GM12878 (cell line): ENCODE measurements at regions not wholly inside any gene's neighbourhood (a gene's known extent, or its start where the extent isn't known, plus 50 kb on each side); places are given as distances from the start of the nearest gene placed in this dataset.

Experiments
- ATAC-seq: fragments of 200-7000 bp; cut with Tn5 transposase; 3 replicates; pipeline ENCODE4 v1.9.1; 2020; ENCODE audit warnings: mild to moderate bottlenecking, moderate library complexity
- BruUV-seq: library from RNA; stranded (reverse); fragments of 400-500 nt; replicated peaks from 2 replicates; lab custom pipeline; 2021; lab: Mats Ljungman, UMichigan
- CTCF ChIA-PET: fragments of 300-600 bp; sonication (Branson Sonifier 250); formaldehyde crosslinking; extraction: SDS; loops from one replicate; lab custom pipeline; 2021; ENCODE audit warnings: inconsistent platforms; lab: Yijun Ruan, JAX
- POLR2A ChIA-PET: fragments of 350-600 bp; formaldehyde crosslinking; extraction: SDS; loops from one replicate; lab custom pipeline; 2021; ENCODE audit warnings: inconsistent platforms; lab: Charles Lee
- RAD21 ChIA-PET: fragments of 300-600 bp; sonication (Branson Sonifier 250); formaldehyde crosslinking; loops from one replicate; lab custom pipeline; 2023; ENCODE audit warnings: antibody characterized with exemption; ENCODE audit not compliant: unreplicated experiment; lab: Charles Lee
- SMC1A ChIA-PET: fragments of 300-600 bp; sonication (Branson Sonifier 250); formaldehyde crosslinking; loops from one replicate; lab custom pipeline; 2023; ENCODE audit not compliant: unreplicated experiment, uncharacterized antibody; lab: Charles Lee
- DNase-seq: peaks from one replicate; pipeline ENCODE4 v3.0.0-alpha.2; 2011; ENCODE audit warnings: low read depth, low spot score
- FAIRE-seq: peaks from 3 replicates; lab custom pipeline; 2011; peaks lifted over from hg19 to GRCh38; lab: Jason Lieb, UNC
- H2AFZ ChIP-seq: 2 replicates; pipeline ENCODE4 v1.6.0; 2011; ENCODE audit warnings: low read depth, low read length, control low read depth; ENCODE audit not compliant: control insufficient read depth
- H3K27ac ChIP-seq: 2 replicates; pipeline ENCODE4 v1.5.1; 2011; ENCODE audit warnings: control low read depth; ENCODE audit not compliant: control insufficient read depth, insufficient read depth
- H3K27me3 ChIP-seq, 2 experiments: replicated peaks in 1 of 2; 2 replicates each; pipeline versions ENCODE4 v1.6.0 to v1.6.1; 2011; ENCODE audit warnings: low read length in 1 of 2; ENCODE audit not compliant: control insufficient read depth in 2 of 2, insufficient read depth in 2 of 2
- H3K36me3 ChIP-seq, 2 experiments: 2 replicates each; pipeline ENCODE4 v1.5.1; 2011; ENCODE audit warnings: low read length in 1 of 2; ENCODE audit not compliant: control insufficient read depth in 2 of 2, insufficient read depth in 2 of 2
- H3K4me1 ChIP-seq: 2 replicates; pipeline ENCODE4 v1.6.1; 2011; ENCODE audit warnings: mild to moderate bottlenecking, low read length, moderate library complexity, mixed read lengths; ENCODE audit not compliant: control insufficient read depth, insufficient read depth
- H3K4me2 ChIP-seq: 2 replicates; pipeline ENCODE4 v1.6.0; 2011; ENCODE audit warnings: control low read depth; ENCODE audit not compliant: control insufficient read depth, insufficient read depth
- H3K4me3 ChIP-seq: fragments of 200-600 bp; sonication (generic); 2 replicates; pipeline ENCODE4 v1.5.1; 2016
- H3K79me2 ChIP-seq: 2 replicates; pipeline ENCODE4 v1.6.0; 2011; ENCODE audit warnings: low read length; ENCODE audit not compliant: control insufficient read depth, insufficient read depth
- H3K9ac ChIP-seq: 2 replicates; pipeline ENCODE4 v1.8.0; 2011; ENCODE audit warnings: low read length, control low read depth, mixed read lengths; ENCODE audit not compliant: control insufficient read depth, insufficient read depth
- H3K9me3 ChIP-seq: replicated peaks from 3 replicates; pipeline ENCODE4 v1.5.1; 2011; ENCODE audit warnings: mild to moderate bottlenecking, low read length; ENCODE audit not compliant: control insufficient read depth, insufficient read depth
- H4K20me1 ChIP-seq: 2 replicates; pipeline ENCODE4 v1.6.0; 2011; ENCODE audit not compliant: control insufficient read depth, insufficient read depth
- ASH2L ChIP-seq: fragments of 300-600, 200-600 bp; sonication (generic); IDR thresholded peaks from 2 replicates; pipeline ENCODE4 v1.6.1; 2017; ENCODE audit warnings: low read depth, mild to moderate bottlenecking, borderline replicate concordance
- CHD2 ChIP-seq: IDR thresholded peaks from 2 replicates; pipeline ENCODE4 v1.6.1; 2011; ENCODE audit warnings: low read depth, low read length, improper control_type of control experiment, borderline replicate concordance
- CREB1 ChIP-seq: IDR thresholded peaks from 2 replicates; pipeline ENCODE4 v1.6.1; 2012; ENCODE audit warnings: low read depth, mild to moderate bottlenecking, inconsistent platforms
- CREM ChIP-seq: IDR thresholded peaks from 2 replicates; pipeline ENCODE4 v1.6.1; 2014; ENCODE audit warnings: antibody characterized with exemption, low read depth
- EED ChIP-seq: sonication (generic); IDR thresholded peaks from 2 replicates; pipeline ENCODE4 v1.6.1; 2016; ENCODE audit warnings: antibody characterized with exemption, low read depth
- EZH2 ChIP-seq: IDR thresholded peaks from 2 replicates; pipeline ENCODE4 v1.6.1; 2012; ENCODE audit warnings: low read depth, mild to moderate bottlenecking, control low read depth, inconsistent platforms, low read length, borderline replicate concordance; ENCODE audit not compliant: control insufficient read depth
- FOXK2 ChIP-seq: fragments of 450-650 bp; IDR thresholded peaks from 2 replicates; pipeline ENCODE4 v1.6.1; 2017; ENCODE audit warnings: mild to moderate bottlenecking, moderate library complexity
- IKZF1 ChIP-seq: fragments of 450-650 bp; conservative IDR thresholded peaks from 2 replicates; pipeline ENCODE4 v1.6.1; 2017; ENCODE audit warnings: antibody characterized with exemption, mild to moderate bottlenecking
- JUND ChIP-seq: IDR thresholded peaks from 2 replicates; pipeline ENCODE4 v1.6.1; 2012; ENCODE audit warnings: low read depth, mild to moderate bottlenecking, low read length, improper control_type of control experiment, moderate library complexity
- KAT2A ChIP-seq: conservative IDR thresholded peaks from 2 replicates; pipeline ENCODE4 v1.6.1; 2011; ENCODE audit warnings: low read depth, low read length; ENCODE audit not compliant: control insufficient read depth
- MEF2A ChIP-seq: IDR thresholded peaks from 2 replicates; pipeline ENCODE4 v1.6.1; 2011; ENCODE audit warnings: low read depth, mild to moderate bottlenecking, low read length, moderate library complexity; ENCODE audit not compliant: insufficient read depth
- NFYA ChIP-seq: IDR thresholded peaks from 2 replicates; pipeline ENCODE4 v1.6.1; 2011; ENCODE audit warnings: low read depth, mild to moderate bottlenecking, low read length, improper control_type of control experiment, borderline replicate concordance
- PAX5 ChIP-seq: IDR thresholded peaks from 2 replicates; pipeline ENCODE4 v1.6.1; 2011; ENCODE audit warnings: low read depth, low read length, borderline replicate concordance
- RAD51 ChIP-seq: fragments of 450-650 bp; IDR thresholded peaks from 2 replicates; pipeline ENCODE4 v1.6.1; 2016; ENCODE audit warnings: moderate library complexity, mild to moderate bottlenecking, inconsistent platforms
- RUNX3 ChIP-seq: IDR thresholded peaks from 2 replicates; pipeline ENCODE4 v1.6.1; 2012; ENCODE audit warnings: low read length, inconsistent platforms
- SP1 ChIP-seq: IDR thresholded peaks from one replicate; pipeline ENCODE4 v1.6.1; 2011; ENCODE audit warnings: low read depth, low read length
- SPI1 ChIP-seq: IDR thresholded peaks from 2 replicates; pipeline ENCODE4 v1.6.1; 2011; ENCODE audit warnings: low read depth, mild to moderate bottlenecking, low read length, moderate library complexity, borderline replicate concordance; ENCODE audit not compliant: insufficient read depth
- SRF ChIP-seq, 2 experiments: IDR thresholded peaks; 2 replicates each; pipeline ENCODE4 v1.6.1; 2011; ENCODE audit warnings: low read depth in 2 of 2, low read length in 2 of 2, mild to moderate bottlenecking in 1 of 2, moderate library complexity in 1 of 2
- TCF12 ChIP-seq: IDR thresholded peaks from 2 replicates; pipeline ENCODE4 v1.6.1; 2011; ENCODE audit warnings: low read depth, mild to moderate bottlenecking, low read length
- WRNIP1 ChIP-seq: IDR thresholded peaks from 2 replicates; pipeline ENCODE4 v1.6.1; 2011; ENCODE audit warnings: low read depth, low read length, improper control_type of control experiment, borderline replicate concordance
- YY1 ChIP-seq: IDR thresholded peaks from 2 replicates; pipeline ENCODE4 v1.6.1; 2011; ENCODE audit warnings: low read depth, mild to moderate bottlenecking, low read length
- WGBS: methylation state at CpG from one replicate; pipeline ENCODE4 v1.1.6; 2016; ENCODE audit warnings: low lambda C conversion rate; ENCODE audit not compliant: insufficient replicate concordance, insufficient coverage; ENCODE audit errors: missing lambda C conversion rate; 5-methylcytosine and 5-hydroxymethylcytosine counted together
- in situ Hi-C: fragments of 300-500 bp; cut with MboI; formaldehyde crosslinking; loops from 9 replicates; pipeline ENCODE4 v1.14.3; 2018; ENCODE audit warnings: mixed read lengths
- intact Hi-C: fragments of 100-400 bp; cut with micrococcal nuclease; formaldehyde crosslinking; loops from one replicate; pipeline ENCODE4 v1.14.2; 2022; ENCODE audit not compliant: unreplicated experiment
- TF ChIP-seq, protein P1 (sequence below): IDR thresholded peaks from 2 replicates; pipeline ENCODE4 v1.6.1; 2012; ENCODE audit warnings: low read depth, low read length, improper control_type of control experiment
- TF ChIP-seq, protein P2 (sequence below): fragments of 450-650 bp; IDR thresholded peaks from 2 replicates; pipeline ENCODE4 v1.6.1; 2018; ENCODE audit warnings: borderline replicate concordance, mild to moderate bottlenecking; ENCODE audit not compliant: partially characterized antibody

DNA sequence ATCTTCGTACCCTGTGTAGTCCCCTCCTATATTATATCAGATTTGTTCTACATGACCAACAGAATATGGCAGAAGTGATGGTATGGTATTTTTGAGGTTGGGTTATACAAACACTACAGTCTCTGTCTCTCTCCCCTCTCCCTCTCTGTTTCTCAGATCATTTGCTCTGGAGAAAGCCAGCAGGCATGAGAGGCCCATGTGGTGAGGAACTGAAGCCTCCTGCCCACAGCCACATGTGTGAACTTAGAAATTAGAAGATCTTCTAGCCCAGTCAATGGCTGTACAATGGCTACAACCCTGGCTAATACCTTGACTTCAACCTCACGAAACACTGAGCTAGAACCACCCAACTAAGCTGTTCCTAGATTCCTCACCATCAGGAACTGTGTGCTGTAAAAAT lies 250.6 kb downstream of the SMAD2 start (continued):
- TF ChIP-seq JUND = no peak
- TF ChIP-seq PAX5 = peak; percentile 59; the same call in 1 of the 2 replicates
- no peak for TF ChIP-seq EZH2
- peak; percentile 89 for TF ChIP-seq RUNX3
- peak; percentile 83 for TF ChIP-seq YY1
- TF ChIP-seq NFYA = no peak
- TF ChIP-seq MEF2A = no peak
- peak; percentile 71 for TF ChIP-seq EED

DNA sequence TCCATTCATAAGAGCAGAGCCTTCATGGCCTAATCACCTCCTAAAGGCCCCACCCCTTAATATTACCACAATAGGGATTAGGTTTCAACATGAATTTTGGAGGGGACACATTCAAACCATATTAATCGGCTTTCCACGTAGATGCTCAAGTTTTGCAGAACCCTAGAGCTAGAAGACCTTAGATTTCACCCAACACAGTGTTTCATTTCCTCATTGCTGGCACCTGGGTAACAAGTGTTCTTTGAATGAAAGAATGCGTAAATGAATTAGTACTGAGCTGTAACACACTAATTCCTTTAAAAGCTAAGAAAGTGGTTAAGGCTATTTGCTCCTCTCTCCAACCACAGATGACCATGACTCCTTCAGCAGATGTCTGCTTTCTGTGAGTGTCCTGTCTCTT lies 252.5 kb downstream of the SMAD2 start:
- Histone ChIP-seq H3K27ac (peak overlapping the region; percentile 13; the same call in 1 of the 2 replicates), H3K27me3 (no peaks in the 10 kb centered on the region; a peak in 1 of 4 replicates), H3K9me3 (no peaks in the 10 kb centered on the region), H4K20me1 (no peaks in the 10 kb centered on the region), H3K4me1 (peaks cover 39% of the 10 kb centered on the region), H3K4me3 (no peak overlapping the region), H3K4me2 (peak overlapping the region; percentile 12; the same call in 1 of the 2 replicates), H3K9ac (no peak overlapping the region), H3K79me2 (no peaks in the 10 kb centered on the region), H3K36me3 (no peaks in the 10 kb centered on the region), H2AFZ (no peak overlapping the region)
- FAIRE-seq (no peak), ATAC-seq (no peak), DNase-seq (peak; percentile 36)
- POLR2A ChIA-PET = interaction anchor here (0.6 kb wide), 1 partner anchor 538 kb away, joined by 3 read pairs; no protein-coding TSS in a partner anchor
- WGBS = 18% methylated on average over 3 of the region's 3 CpGs
- no TSS peak for BruUV-seq
- SMC1A ChIA-PET = interaction anchor here (0.6 to 1.5 kb wide), 6 partner anchors 8 to 1053 kb away, joined by 3 to 4 read pairs (median 3); no protein-coding TSS in a partner anchor
- CTCF ChIA-PET = interaction anchor here (1.2 kb wide), 1 partner anchor 10 kb away, joined by 3 read pairs; no protein-coding TSS in a partner anchor
- RAD21 ChIA-PET = no interaction called here
- intact Hi-C loops (no loop called here), in situ Hi-C loops (no loop called here)
- TF ChIP-seq ASH2L (no peak), RAD51 (no peak), IKZF1 (0 out of 2 replicates have a peak, but pooled peaks have one; percentile 40), CHD2 (no peak), CREM (no peak), KAT2A (no peak), EZH2 (no peak), SP1 (no peak), FOXK2 (no peak), CREB1 (no peak), TCF12 (0 out of 2 replicates have a peak, but pooled peaks have one; percentile 9), RUNX3 (peak; percentile 42; the same call in 1 of the 2 replicates), SPI1 (peak; percentile 86), WRNIP1 (no peak), SRF (IDR thresholded peaks at IDR 0.05; ENCODE audit: low read depth in 2 of 2, low read length in 2 of 2) (no peak)
- TF ChIP-seq, protein P1, sequence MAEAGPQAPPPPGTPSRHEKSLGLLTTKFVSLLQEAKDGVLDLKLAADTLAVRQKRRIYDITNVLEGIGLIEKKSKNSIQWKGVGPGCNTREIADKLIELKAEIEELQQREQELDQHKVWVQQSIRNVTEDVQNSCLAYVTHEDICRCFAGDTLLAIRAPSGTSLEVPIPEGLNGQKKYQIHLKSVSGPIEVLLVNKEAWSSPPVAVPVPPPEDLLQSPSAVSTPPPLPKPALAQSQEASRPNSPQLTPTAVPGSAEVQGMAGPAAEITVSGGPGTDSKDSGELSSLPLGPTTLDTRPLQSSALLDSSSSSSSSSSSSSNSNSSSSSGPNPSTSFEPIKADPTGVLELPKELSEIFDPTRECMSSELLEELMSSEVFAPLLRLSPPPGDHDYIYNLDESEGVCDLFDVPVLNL = no peak
- TF ChIP-seq, protein P2, sequence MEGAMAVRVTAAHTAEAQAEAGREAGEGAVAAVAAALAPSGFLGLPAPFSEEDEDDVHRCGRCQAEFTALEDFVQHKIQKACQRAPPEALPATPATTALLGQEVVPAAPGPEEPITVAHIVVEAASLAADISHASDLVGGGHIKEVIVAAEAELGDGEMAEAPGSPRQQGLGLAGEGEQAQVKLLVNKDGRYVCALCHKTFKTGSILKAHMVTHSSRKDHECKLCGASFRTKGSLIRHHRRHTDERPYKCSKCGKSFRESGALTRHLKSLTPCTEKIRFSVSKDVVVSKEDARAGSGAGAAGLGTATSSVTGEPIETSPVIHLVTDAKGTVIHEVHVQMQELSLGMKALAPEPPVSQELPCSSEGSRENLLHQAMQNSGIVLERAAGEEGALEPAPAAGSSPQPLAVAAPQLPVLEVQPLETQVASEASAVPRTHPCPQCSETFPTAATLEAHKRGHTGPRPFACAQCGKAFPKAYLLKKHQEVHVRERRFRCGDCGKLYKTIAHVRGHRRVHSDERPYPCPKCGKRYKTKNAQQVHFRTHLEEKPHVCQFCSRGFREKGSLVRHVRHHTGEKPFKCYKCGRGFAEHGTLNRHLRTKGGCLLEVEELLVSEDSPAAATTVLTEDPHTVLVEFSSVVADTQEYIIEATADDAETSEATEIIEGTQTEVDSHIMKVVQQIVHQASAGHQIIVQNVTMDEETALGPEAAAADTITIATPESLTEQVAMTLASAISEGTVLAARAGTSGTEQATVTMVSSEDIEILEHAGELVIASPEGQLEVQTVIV = no peak
